GM18511 (cell line): ENCODE measurements at regions not wholly inside any gene's neighbourhood (a gene's known extent, or its start where the extent isn't known, plus 50 kb on each side); places are given as distances from the start of the nearest gene placed in this dataset.
A peak's percentile ranks its signal among the peaks of the same experiment; 100 is the strongest.

Source experiments
- ATAC-seq: cut with Tn5 transposase; IDR thresholded peaks from one replicate; pipeline ENCODE4 v1.9.1; 2021; ENCODE audit warnings: mild to moderate bottlenecking, moderate library complexity; ENCODE audit not compliant: unreplicated experiment

- ATAC-seq = no peak
Measured at GRCh38 chr6:149261364-149262040, 56.0 kb upstream of the TAB2 start.

GRCh38 chr6:149263321-149263720 is 54.2 kb upstream of the TAB2 start:
- no peak for ATAC-seq

GRCh38 chr6:149264629-149265028 is 52.9 kb upstream of the TAB2 start:
- no peak for ATAC-seq

GRCh38 chr6:149265945-149266344 is 51.6 kb upstream of the TAB2 start:
- no peak for ATAC-seq

- ATAC-seq = peak; percentile 83
Measured at GRCh38 chr6:149266659-149267058, 50.9 kb upstream of the TAB2 start.

GRCh38 chr6:149267072-149267471 is 50.4 kb upstream of the TAB2 start:
- ATAC-seq = no peak

GRCh38 chr6:149267513-149268043 is 49.9 kb upstream of the TAB2 start:
- no peak for ATAC-seq
